LoVo (cell line): ENCODE measurements at regions not wholly inside any gene's neighbourhood (a gene's known extent, or its start where the extent isn't known, plus 50 kb on each side); places are given as distances from the start of the nearest gene placed in this dataset.
"Not testable (repeated sequence)": the region's sequence is repeated elsewhere in the genome, so short reads cannot be mapped to it uniquely, and the experiment has no call there.

ENCODE experiments used
- DNase-seq: peaks from one replicate; pipeline ENCODE4 v3.0.0-alpha.2; 2016; ENCODE audit warnings: low spot score

DNA sequence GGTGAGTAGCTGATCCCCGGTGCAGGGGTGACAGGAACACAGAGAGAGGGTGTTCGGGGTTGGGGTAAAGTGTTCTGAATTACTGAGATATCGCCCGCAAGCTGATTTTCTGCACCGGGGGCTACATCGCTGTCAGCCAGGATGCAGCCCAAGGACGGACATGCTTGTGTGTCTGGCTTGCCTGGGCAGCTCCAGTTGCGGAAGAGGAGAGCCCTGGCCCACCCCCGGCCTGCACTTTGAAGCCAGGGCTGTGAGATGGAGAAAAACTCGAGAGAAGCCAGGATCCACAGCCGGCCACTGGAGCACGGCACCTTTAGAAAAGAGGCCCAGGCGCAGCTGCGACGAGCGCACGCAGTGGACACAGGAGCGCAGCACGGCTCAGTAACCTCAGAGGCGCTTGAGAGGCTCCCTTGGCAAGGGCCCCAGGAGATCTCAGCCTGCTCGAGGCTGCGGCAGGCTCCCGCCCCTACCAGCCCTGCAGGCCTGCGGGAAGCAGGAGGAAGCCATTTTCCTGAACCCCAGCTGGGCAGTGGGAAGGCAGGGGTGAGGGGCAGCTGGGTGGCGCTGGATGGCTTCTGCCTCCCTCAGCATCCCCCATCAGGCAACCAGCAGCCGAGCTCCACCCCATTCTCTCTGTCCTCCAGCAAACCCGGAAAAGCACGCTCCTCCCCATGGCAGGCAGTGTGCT lies 59.2 kb downstream of the C9orf50 start:
- no peak for DNase-seq

- DNase-seq, result no peak
Observed at GRCh38 chr9:129560881-129561306, 60.0 kb downstream of the C9orf50 start.

DNA sequence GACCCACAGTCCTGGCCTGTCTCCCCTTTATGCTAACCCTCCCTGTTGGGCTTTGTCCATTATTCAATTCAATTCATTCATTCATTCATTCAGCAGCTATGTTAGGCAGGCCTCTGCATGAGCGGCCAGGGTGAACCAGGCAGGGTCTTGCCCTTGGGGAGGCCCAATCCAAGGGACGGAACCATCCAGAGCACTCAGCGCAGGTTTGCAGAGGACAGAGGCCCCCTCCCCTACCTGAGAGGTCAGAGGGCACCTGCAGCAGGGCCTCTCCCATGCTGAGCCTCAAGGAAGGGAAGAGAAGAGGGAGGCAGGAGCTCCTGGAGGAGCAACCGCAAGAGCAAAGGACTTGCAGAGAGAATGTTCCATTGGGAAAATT lies 61.4 kb downstream of the C9orf50 start:
- no peak for DNase-seq

DNA sequence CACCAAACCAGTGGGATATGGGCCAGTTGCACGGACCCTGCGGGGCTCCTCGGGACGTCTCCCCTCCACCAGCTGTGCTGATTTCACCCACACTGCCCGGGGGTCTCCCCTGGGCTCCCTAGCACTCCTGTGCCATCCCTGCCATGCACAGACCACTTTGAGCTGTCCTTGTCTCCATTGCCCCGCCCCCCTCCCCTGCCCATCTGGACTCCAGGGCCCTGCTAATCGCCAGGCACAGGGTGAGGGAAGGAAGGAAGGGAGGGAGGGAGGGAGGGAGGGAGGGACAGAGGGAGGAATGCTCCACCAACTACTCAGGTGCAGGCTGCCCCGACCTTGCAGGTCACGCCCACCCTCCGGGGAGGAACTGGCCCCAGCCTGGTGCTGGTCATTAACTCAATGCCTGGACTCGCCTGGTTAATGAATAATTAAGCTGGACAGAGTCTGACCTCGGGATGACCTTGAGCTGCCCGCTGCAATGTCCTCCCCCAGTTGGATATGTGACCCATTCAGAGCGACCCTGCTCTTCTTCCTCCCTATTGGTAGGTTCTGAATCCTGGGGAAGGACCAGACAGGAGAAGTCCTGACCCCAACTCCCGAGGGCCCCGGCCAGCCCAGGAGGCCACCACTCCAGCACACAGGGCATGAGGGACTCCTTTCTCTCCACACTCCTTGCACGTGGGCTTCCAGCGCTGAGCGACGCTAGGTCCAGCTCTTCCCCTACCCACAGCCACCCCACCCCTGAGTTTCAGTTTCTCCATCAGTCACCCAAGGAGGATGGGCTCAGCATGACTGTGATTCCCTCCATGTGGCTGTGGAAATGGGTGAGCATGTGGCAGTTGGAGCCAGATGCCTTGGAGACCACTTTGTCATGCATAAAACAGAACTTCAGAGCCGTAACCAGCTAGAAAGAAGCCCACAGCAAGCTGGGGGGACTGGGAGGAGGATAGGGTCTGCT lies 62.1 kb downstream of the C9orf50 start:
- no peak for DNase-seq

- no peak for DNase-seq
Observed at GRCh38 chr9:129558063-129558550, 62.8 kb downstream of the C9orf50 start.

DNA sequence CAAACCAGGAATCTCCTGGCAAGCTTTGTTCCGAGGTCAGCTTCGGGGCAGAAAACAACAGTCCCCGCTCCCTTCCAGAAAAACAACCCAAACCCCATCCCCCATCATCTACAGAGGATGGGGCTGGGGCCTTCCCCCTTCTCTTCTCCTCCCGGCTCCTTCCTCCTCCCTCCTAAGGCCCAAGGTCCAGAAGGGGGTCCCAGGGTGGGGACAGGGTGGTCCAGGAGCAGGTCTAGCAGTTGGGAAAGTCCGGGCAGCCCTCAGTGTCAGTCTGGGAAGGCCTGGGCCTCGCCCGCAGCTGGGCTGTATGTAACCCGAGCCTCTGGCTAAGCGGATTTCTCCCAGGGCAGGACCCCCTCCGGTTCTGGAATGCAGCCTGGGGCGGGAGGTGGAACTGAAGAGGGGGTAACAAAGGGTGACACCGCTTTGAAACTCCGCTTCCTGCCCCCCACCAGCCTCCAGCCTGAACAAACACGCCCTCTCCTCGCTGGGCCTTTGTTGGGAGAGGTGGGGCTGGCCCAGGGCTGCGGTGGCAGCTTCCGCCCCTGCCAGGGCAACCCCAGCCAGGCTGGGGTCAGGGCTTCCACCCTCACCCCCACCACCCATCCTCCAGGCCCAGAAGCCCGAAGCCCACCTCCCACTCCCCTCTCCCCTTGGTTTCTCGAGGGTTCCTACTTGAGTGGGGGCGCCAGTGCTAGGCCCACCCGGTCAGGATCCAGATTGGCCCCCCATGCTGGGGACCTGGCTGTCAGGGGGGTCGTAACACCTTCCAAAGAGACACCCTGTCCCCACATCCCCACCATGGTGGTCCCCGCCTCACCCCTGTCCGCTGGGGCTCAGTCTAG lies 63.5 kb downstream of the C9orf50 start:
- peak; percentile 27 for DNase-seq

DNA sequence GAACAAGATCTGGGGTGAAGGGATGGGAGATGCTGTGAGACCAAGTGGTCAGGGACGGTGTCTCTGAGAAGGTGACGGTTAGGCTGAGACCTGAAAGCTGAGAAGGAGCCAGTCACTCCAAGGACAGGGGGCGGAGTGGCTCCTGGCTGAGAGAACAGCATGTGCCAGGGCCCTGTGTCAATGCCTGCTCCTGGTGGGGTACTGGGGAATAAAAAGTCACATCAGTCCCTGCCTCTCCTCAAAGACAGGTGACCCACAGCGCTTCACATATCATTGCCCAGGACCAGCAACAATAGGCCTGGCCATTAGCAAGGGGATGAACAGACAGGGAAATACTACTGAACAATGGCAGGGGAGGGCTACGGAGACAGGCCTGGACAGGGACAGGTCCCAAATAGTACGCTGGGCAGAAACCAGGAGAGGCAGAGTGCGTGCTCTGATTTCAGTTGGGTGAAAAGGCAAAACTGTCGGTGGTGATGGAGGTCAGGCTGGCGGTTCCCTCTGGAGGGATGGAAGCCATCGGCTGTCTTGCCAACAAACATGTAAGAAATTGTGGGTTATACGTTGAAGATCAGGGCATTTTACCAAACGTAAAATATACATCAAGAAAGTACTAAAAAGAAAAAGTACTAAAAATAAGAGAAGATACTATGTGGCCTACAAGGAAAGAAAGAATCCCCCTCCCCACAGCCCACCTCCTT lies 64.3 kb downstream of the C9orf50 start:
- DNase-seq, result no peak

DNA sequence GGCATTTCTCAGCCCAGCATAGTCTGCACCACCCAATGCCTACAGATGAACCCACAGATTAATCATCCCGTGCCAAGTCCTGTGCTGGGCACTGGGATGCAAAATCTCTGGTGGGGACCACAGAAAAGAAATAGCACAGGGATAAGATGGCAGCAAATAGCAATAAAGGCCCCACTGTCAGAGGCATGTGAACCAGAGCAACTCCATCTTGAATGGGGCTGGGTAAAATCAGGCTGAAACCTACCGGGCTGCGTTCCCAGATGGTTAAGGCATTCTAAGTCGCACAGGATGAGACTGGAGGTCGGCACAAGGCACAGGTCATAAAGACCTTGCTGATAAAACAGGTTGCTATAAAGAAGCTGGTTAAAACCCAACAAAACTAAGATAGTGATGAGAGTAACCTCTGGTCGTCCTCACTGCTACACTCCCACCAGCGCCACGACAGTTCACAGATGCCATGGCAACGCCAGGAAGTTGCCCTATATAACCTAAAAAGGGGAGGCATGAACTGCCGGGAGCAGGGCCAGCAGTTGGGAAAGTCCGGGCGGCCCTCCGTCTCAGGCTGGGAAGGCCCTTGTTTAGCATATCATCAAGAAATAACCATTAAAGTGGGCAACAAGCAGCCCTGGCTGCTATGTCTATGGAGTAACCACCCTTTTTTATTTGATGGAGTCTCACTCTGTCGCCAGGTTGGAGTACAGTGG lies 65.2 kb downstream of the C9orf50 start:
- DNase-seq, result no peak

DNA sequence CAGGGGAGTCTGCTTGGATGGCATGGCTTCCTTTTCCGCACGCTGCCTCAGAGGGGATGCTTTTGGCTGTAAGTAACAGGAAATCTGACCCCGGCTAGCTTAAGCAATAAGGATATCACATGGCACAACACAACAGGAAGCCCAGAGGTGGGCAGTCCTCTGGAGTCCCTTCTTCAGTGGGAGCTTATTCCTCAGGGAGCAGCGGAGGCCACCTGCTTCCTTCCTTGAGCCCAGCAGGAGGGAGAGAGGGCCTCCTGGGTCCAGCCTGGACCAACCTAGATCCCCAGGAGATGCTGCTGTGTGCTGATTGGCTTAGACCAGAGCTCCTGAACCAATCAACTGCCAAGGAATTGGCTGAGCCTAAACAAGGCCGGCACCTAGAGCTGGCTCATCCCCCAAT lies 66.3 kb downstream of the C9orf50 start:
- no peak for DNase-seq

GRCh38 chr9:129553277-129553676 lies 67.6 kb downstream of the C9orf50 start:
- no peak for DNase-seq

DNA sequence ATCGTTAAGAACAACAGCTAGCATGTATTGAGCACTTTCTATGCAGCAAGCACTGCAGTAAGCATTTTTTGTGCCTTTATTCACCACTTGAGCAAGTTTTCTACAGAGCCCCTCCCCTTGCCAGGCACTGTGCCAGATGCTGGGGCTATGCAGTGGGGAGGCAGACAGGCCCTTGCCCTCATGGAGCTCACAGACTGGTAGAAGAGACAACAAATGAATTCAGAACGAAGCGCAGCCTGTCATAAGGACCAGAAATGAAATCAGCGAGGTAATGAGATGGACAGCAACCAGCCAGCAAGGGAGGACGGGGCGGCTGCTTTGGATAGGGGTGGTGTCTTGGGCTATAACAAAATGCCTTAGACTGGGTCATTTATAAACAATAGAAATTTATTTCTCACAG lies 68.8 kb downstream of the C9orf50 start:
- no peak for DNase-seq

DNA sequence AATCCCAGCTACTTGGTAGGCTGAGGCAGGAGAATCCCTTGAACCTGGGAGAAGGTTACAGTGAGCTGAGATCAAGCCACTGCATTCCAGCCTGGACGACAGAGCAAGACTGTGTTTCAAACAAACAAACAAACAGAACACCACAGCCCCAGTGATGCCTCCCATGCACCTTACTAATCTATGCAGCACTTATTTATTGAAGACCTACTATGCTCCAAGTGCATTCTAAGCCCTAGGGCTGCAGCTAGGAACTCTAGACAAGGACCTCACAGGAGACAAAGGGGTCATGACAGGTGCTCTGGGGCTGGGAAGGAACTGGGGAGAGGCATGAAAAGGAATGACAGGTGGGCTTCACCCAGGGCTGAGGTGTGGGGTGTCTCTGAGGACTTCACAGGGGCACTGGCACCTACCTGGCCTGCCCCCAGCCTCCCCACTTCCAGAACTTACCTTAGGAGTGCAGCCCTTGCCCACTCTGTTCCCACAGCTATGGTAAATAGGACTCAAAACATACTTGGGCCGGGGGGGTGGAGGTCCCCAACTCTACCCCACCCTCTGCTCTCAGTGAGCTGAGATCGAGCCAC lies 69.4 kb downstream of the C9orf50 start:
- DNase-seq, result no peak

- not testable (repeated sequence) for DNase-seq
Observed at GRCh38 chr9:129550977-129551376, 69.9 kb downstream of the C9orf50 start.

DNA sequence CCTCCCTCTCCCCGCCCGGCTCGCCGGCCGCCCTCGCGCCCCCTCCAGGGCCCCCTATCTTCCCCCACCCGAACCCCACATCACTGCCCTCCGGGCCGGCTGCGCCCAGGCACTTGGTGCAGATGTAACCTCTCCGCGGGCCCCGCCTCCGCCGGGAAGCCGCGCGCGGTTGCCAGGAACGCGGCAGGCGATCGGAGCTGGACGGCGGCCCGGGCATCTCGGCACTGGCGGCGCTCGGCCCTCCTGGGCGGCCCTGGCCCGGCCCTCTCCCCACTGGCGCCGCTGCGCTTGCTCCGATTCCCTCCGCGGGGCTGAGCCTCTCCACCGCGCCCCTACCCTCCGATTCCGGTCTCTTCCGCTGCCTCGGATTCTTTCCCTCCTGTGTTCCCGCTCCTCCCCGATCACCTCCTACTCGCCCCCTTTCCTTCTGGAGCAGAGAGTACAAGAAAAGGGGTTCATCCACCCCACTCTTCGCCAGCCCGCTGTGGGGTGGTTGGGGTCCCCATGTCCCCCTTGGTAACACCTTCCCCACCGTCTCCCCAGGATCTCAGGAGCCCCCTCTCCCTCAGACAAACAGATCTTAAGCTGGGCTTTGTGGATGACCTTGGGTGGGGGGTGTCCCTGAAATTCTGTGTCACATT lies 70.6 kb downstream of the C9orf50 start:
- DNase-seq, result peak; percentile 30

- DNase-seq, result no peak
Observed at GRCh38 chr9:129549684-129550083, 71.2 kb downstream of the C9orf50 start.

GRCh38 chr9:129549139-129549538 lies 71.8 kb downstream of the C9orf50 start:
- DNase-seq, result no peak

DNA sequence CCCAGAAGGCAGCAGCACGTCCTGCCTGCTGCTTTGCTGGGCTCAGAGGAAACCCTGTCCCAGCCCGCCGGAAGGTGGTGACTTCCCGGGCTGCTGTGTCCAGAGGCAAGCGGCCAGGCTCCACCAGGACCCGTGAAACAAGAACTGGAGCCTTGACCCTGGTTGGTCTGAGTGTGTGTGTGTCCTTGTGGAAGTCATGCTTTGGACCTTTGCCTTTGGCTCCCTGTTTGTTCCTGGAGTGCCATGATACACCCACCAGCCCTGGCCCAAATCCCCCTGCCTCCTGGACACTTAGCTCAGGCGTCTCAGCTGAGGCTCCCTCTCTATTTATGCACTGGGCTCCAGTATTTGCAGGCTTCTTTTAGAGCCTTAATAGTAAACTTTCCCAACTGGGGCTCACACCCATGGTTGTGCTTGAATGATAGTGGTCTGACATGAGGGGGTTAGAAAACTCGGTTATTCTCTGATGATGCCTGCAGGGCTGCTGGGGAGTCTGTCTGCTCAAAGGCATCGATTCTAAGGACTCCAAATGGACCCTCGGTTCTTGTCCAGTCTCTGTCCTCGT lies 72.2 kb downstream of the C9orf50 start:
- no peak for DNase-seq

GRCh38 chr9:129547869-129548570 lies 72.9 kb downstream of the C9orf50 start:
- no peak for DNase-seq

DNA sequence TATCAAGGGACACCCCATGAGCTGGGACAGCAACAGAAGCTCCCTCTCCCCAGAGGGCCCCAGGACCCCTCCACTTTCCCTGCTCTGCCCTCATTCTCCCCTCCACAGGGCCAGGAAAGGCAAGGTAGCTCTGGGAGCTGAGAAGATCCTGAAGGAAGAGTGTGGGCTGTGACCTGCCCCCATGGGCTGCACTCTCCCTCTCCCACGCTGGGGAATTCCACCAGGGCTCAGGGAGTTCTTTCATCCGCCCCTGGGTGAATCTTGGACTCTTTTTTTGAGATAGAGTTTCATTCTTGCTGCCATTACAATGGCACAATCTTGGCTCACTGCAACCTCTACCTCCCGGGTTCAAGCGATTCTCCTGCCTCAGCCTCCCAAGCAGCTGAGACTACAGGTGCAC lies 73.8 kb downstream of the C9orf50 start:
- DNase-seq, result no peak
